ENCODE measurements at regions not wholly inside any gene's neighbourhood (a gene's known extent, or its start where the extent isn't known, plus 50 kb on each side); places are given as distances from the start of the nearest gene placed in this dataset.

- DNase-seq: no peak
These were observed 189.5 kb upstream of the SLC10A2 start for GRCh38 chr13:103255587-103256301.

- DNase-seq: no peak
These were observed 183.9 kb upstream of the SLC10A2 start for GRCh38 chr13:103250071-103250470.

- no peak for DNase-seq
These were observed 180.5 kb upstream of the SLC10A2 start for GRCh38 chr13:103246581-103247200.

GRCh38 chr13:103243495-103243894 is 177.3 kb upstream of the SLC10A2 start:
- no peak for DNase-seq

- DNase-seq: no peak
These were observed 172.2 kb upstream of the SLC10A2 start for GRCh38 chr13:103238441-103238840.

GRCh38 chr13:103236213-103236612 is 170.0 kb upstream of the SLC10A2 start:
- DNase-seq: no peak

- DNase-seq: no peak
These were observed 163.5 kb upstream of the SLC10A2 start for GRCh38 chr13:103229674-103230073.

GRCh38 chr13:103224804-103225203 is 158.6 kb upstream of the SLC10A2 start:
- DNase-seq: no peak

GRCh38 chr13:103222683-103223082 is 156.5 kb upstream of the SLC10A2 start:
- no peak for DNase-seq

- no peak for DNase-seq
These were observed 152.0 kb upstream of the SLC10A2 start for GRCh38 chr13:103218253-103218652.

- no peak for DNase-seq
These were observed 146.9 kb upstream of the SLC10A2 start for GRCh38 chr13:103213152-103213551.

- no peak for DNase-seq
These were observed 144.1 kb upstream of the SLC10A2 start for GRCh38 chr13:103210348-103210747.

- peak; percentile 99 for DNase-seq
These were observed 137.6 kb upstream of the SLC10A2 start for GRCh38 chr13:103203735-103204330.

GRCh38 chr13:103200118-103200885 is 134.1 kb upstream of the SLC10A2 start:
- no peak for DNase-seq

- DNase-seq: no peak
These were observed 133.3 kb upstream of the SLC10A2 start for GRCh38 chr13:103199380-103200088.

- DNase-seq: no peak
These were observed 130.1 kb upstream of the SLC10A2 start for GRCh38 chr13:103196356-103196755.

- no peak for DNase-seq
These were observed 129.5 kb upstream of the SLC10A2 start for GRCh38 chr13:103195762-103196161.

- DNase-seq: no peak
These were observed 128.7 kb upstream of the SLC10A2 start for GRCh38 chr13:103194871-103195270.

- no peak for DNase-seq
These were observed 126.4 kb upstream of the SLC10A2 start for GRCh38 chr13:103192511-103193135.

- no peak for DNase-seq
These were observed 124.6 kb upstream of the SLC10A2 start for GRCh38 chr13:103190841-103191240.

GRCh38 chr13:103188713-103189326 is 122.6 kb upstream of the SLC10A2 start:
- peak; percentile 44 for DNase-seq

- no peak for DNase-seq
These were observed 121.5 kb upstream of the SLC10A2 start for GRCh38 chr13:103187721-103188156.

Measured in NCI-H187 treated with DMSO at 0.1 percent for 48 hours (cell line).